Hematopoietic multipotent progenitor cell treated with erythropoietin and hydrocortisone succinate and interleukin-3 and kit ligand, for 17 days (in vitro differentiated cells): ENCODE measurements at regions not wholly inside any gene's neighbourhood (a gene's known extent, or its start where the extent isn't known, plus 50 kb on each side); places are given as distances from the start of the nearest gene placed in this dataset.
"Not testable (repeated sequence)": the region's sequence is repeated elsewhere in the genome, so short reads cannot be mapped to it uniquely, and the experiment has no call there.

ENCODE experiments used
- DNase-seq: peaks from one replicate; pipeline ENCODE4 v3.0.0-alpha.2; 2015; ENCODE audit warnings: low spot score

DNA sequence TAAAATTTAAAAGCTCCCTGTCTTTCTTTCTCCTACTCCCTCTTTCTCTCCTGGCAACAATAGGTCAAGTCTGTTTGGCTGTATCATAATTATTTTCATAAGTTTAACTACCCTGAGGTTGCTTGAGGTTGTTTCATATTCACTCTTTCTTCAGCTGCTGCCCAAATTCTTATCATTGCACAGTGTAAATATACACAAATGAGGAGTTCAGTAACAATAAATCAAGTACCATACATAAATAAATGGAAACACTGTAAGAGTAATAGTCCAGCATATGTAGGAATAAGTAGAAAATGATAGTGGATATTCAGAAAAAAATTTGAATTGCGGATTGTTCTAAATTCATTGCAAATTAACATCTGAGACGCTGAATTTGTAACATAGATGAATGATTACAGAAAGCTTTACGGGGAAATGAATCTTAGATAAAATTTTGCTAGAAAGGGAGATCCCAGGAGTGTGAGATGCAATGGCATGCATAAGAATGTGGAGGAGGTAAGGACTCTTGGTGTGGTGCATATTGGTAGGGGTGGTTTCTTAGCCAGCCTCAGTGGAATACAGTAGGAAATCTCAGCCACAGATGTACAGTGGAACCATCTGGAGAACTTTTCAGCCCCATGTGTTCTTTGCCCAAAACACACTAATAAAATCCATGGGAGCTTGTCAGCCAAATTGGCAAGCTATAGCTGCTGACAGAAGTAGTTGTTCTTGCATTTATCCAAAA lies 480.7 kb downstream of the HTR1B start:
- no peak for DNase-seq

GRCh38 chr6:76972474-76972873 lies 490.8 kb downstream of the HTR1B start:
- DNase-seq: no peak

DNA sequence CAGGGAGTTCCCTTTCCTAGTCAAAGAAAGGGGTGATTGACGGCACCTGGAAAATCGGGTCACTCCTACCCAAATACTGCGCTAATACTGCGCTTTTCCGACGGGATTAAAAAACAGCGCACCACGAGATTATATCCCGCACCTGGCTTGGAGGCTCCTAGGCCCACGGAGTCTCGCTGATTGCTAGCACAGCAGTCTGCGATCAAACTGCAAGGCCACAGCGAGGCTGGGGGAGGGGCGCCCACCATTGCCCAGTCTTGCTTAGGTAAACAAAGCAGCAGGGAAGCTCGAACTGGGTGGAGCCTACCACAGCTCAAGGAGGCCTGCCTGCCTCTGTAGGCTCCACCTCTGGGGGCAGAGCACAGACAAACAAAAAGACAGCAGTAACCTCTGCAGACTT lies 504.1 kb downstream of the HTR1B start:
- DNase-seq: not testable (repeated sequence)

GRCh38 chr6:76942203-76942966 lies 520.9 kb downstream of the HTR1B start:
- no peak for DNase-seq

DNA sequence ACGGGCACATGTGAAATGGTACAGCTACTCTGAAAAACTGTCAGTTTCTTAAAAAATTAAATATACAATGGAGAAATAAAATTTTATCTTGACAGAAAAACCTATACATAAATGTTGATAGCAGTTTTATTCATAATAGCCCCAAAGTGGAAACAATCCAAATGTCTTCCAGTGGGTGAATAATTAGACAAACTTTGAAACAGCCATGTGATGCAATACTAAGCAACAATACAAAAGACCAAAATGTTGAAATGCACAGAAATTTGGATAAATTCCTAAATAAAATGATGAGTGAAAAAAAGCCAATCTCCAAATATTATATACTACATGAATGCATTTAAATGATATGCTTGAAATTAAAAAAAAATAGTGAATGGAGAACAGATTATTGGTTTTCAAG lies 523.1 kb downstream of the HTR1B start:
- DNase-seq: no peak

DNA sequence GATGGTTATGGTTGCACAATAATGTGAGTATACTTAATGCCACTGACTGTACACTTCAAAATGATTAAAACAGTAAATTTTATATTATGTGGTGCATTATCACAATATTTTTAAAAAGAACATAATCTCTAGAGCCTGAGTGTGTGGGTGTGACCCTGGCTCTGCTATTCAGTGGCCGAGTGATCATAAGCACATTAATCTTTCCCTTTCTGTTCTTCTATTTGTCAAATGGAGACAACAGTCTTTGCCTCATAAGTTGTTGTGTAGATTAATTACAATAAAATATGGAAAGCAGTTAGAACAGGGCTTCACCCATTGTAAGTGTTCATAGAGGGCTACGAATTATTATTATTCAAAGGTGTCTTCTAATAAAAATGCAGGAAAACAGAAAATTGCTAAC lies 548.6 kb downstream of the HTR1B start:
- DNase-seq: no peak

DNA sequence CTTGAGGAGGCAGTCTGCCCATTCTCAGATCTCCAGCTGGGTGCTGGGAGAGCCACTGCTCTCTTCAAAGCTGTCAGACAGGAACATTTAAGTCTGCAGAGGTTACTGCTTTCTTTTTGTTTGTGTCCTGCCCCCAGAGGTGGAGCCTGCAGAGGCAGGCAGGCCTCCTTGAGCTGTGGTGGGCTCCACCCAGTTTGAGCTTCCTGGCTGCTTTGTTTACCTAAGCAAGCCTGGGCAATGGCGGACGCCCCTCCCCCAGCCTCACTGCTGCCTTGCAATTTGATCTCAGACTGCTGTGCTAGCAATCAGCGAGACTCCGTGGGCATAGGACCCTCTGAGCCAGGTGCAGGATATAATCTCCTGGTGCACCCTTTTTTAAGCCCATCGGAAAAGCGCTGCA lies 557.8 kb downstream of the HTR1B start:
- DNase-seq: not testable (repeated sequence)

DNA sequence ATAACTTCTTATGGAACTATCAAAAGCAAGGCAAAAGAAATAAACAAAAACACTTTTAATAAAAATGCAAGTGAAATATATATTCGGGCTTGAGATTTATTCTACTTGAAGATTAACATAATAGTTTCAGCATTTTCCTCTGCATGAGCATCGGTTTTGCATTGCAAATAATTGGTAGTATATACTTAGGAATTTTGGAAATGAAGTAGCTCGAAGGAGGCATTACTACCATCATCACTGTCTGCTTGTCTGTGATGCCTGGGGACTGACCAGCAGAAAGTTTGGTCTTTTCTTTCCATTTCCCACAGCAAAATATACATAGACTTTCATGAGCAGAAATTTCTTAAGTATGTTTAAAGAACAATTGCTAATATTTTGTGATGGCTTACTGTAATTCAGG lies 570.7 kb downstream of the HTR1B start:
- DNase-seq: no peak

- no peak for DNase-seq
Observed at GRCh38 chr6:76888351-76888750, 574.9 kb downstream of the HTR1B start.

DNA sequence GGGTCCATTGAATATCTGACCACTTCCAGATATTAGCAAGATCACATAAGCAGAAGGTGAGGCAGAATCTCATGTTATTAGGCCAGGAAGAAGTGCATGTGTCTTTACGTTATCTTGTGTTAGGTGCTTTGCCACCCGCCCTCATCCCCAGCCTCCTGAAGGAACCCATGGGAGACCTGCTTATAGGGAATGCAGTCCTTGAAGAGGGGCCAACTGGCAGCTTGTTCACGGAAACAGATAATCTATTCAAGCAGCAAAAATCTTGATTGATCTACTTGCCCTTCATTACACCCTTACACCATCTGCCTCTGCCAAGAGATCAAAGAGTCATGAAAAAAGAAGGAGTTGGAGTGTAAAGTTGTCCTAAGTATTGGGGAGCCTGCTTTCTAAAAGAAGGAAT lies 576.4 kb downstream of the HTR1B start:
- no peak for DNase-seq

DNA sequence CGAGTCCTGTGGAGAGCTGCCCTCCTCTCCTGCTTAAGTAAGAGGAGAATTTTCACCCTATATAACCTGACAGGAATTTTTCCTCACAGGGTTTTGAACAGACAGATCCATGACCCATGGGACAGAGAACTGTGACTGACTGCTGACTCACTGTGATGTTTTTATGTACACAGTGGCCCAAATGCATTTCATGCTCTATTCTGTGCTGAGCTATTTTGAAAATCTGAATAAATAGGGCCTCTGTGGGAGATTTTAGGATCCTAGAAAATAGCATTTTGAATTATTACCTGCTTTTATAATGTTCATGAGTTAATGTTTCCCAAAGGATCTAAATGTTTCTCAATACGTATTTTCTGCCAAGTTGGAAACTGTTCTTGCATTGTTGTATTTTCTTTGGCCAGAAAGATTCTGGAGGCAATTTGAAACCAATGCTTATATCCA lies 577.4 kb downstream of the HTR1B start:
- DNase-seq: no peak

DNA sequence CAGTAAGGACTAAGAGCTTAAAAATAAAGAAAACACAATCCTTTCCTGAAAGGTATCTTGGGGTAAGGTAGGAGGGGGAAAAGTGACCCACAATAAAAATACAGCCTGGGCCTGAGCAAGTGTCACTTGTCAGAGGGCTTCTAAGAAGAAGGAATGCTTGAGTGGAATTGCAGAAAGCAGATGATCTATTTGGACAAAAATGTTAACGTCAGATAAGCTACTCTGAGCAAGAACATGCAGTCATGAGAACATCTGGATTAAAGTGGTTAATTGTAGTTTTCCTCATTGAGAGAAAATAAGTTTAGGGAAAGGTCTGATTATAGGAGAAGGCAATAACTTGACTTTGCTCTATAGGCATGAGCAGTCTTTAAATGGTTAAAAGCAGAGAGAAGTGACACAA lies 581.9 kb downstream of the HTR1B start:
- DNase-seq: no peak

DNA sequence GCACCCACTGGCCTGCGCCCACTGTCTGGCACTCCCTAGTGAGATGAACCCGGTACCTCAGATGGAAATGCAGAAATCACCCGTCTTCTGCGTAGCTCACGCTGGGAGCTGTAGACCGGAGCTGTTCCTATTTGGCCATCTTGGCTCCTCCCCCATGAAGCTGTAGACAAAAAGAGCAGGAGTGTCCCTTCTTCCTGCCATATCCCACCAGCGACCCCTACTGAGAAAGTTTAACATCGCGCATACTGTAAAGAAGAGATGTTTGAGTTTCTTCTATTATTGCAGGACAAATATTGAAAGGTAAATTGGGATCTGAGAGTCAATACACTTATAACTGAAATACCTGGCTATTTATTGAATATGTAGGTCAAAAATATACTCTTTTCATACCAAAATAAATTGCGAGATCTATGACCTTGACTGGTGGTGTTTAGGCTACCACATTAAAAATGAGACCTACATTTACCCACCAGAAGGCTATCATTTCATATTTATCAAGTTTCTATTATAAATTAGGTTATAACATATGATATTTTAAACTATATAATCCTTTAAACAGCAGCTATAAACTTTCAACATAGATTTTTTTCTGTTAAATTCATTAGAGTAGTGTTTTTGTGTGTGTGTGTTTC lies 586.3 kb downstream of the HTR1B start:
- DNase-seq: no peak

GRCh38 chr6:76876430-76876829 lies 586.9 kb downstream of the HTR1B start:
- DNase-seq: not testable (repeated sequence)

DNA sequence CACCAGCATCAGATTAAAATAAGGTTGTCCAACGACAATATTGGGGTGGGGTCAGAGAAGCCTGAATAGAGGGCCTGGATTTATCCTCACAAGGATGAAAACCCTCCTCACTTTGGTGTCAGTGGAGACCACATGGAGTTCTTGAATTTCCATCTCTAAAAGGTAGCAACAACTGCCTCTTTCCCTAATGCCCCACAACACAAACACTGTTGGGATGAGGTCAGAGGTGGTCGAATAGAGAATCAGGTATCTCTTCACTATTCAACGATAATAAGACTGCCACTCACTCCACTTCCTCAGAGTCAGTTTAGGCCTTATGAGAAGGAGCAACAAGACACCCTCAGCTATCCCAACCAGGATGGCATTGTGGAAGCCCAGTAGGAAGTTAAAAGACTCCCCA lies 596.1 kb downstream of the HTR1B start:
- DNase-seq: no peak

DNA sequence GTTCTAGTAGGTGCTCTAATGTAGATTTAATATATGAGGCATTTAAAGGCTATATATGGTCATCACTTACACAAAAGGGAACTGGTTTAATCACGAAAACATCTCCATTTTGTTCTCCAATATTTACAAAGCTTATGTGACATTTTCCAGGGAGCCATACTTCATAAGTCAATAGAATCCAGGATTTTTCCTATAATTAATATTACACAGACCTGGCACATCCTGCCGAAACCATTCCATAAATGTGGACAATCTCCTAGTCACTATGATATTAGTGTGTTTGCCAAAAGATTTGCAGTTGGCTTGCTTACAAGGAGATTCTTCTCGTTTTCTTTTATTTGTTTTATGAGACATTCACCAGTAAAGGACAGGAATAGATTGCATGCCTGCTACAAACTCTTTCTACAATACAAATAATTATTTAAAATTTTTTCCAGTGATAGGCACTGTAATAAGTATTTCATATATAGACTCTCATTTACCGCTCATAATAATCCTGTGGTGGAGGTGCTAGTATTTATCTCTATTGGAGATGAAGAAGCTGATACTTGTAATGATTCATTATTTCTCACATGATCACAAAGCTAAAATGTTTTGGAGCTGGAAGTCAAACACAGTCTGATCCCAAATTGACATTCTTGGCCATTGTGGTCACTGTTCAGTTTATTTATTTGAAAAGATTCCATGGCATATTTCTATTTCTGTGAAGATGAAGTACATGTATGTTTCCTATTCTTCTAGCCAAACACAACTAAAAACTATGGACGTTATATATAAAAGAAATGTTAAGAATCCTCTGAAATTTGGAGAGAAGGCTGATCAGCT lies 597.0 kb downstream of the HTR1B start:
- no peak for DNase-seq

DNA sequence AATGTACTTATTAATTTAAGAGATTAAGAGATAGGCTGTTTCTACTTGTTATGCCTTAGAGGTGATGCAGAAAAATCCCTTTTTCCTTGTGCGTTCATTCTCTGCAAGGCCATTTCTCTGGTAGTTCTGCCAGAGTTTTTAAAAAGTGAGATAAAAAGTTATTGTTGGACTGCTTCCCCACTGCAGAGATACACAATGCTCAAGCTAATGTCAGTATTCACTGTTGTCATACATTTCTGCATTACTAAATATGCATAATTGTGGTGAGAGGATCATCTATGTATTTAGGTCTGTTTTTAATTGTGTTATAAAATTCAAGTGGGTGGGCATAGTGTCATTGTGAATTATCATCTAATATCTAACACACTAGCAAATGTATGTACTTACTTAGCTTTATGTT lies 600.4 kb downstream of the HTR1B start:
- DNase-seq: no peak

DNA sequence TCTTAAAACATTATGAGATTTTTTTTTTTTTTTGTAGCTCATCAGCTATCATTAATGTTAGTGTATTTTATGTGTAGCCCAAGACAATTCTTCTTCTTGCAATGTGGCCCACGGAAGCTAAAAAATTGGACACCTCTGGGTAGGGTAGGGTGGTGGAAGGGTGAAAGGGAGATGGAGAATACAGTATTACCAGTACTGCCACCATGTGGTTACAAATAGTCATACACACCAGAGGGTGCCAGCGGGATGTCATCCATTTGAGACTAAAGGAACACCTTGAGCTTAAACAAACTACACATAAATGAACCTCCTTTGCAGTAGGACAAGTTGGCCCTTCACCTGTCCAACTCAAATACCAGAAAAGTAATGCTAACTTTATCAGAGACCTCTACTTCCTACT lies 601.9 kb downstream of the HTR1B start:
- no peak for DNase-seq

DNA sequence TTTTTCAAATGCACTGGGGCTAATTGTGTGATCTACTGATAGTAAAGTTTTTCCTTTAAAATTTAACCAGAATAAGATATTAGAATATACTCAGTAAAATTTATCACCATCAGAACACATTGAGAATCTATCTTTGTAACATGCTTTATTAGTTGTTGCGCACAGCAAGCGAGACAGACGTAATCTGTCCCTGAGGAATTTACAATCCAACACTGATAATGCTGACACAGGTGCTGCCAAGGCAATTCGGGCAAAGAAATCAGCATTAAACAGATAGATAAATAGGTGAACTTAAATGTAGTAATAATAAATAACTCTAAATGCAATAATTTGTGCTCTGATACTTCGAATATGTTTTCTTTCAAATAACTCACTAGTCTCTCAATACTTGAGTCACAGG lies 607.2 kb downstream of the HTR1B start:
- no peak for DNase-seq

DNA sequence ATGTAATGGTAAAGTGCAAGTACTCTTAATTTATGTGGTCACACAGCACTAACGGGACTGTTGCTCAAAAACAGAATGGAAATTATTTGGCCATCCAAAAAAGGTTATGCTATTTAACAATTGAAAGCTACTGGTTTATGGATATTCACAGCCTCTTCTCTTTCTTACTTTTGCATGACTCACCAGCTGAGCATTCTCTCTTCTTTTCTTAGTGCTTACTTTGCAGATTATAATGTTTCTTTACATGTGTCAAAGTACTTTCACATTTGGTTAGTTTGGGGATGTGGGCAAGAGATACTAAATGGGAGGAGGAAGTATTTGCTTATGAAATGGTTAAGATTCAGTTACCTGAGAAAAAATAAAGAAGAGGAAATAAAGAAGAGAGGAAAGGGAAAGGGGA lies 610.5 kb downstream of the HTR1B start:
- no peak for DNase-seq

DNA sequence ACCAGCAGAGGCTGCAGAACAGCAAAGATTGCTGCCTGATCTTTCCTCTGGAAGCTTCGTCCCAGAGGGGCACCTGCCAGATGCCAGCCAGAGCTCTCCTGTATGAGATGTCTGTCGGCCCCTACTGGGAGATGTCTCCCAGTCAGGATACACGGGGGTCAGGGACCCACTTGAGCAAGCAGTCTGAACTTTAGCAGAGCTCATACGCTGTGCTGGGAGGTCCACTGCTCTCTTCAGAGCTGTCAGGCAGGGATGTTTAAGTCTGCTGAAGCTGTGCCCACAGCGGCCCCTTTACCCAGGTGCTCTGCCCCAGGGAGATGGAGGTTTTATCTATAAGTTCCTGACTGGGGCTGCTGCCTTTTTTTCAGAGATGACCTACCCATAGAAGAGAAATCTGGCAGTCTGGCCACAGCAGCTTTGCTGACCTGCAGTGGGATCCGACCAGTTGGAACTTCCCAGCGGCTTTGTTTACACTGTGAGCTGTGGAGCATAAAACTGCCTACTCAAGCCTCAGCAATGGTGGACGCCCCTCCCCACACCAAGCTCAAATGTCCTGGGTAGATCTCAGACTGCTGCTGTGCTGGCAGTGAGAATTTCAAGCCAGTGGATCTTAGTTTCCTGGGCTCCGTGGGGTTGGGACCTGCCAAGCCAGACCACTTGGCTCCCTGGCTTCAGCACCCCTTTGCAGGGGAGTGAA lies 613.9 kb downstream of the HTR1B start:
- not testable (repeated sequence) for DNase-seq
